SK-N-MC (cell line): ENCODE measurements at regions not wholly inside any gene's neighbourhood (a gene's known extent, or its start where the extent isn't known, plus 50 kb on each side); places are given as distances from the start of the nearest gene placed in this dataset.

Experiments used
- EZH2 ChIP-seq: fragments of 200-600 bp; sonication (generic); IDR thresholded peaks from one replicate; pipeline ENCODE4 v1.6.1; 2017; ENCODE audit warnings: antibody characterized with exemption
- FOXP2 ChIP-seq: optimal IDR thresholded peaks from 2 replicates; pipeline ENCODE3; 2011; ENCODE audit warnings: mild to moderate bottlenecking, moderate library complexity; ENCODE audit not compliant: insufficient read depth; ENCODE audit errors: extremely low read length, control extremely low read depth
- POLR2AphosphoS5 ChIP-seq: IDR thresholded peaks from 2 replicates; pipeline ENCODE4 v1.6.1; 2012; ENCODE audit warnings: mild to moderate bottlenecking, low read depth, low read length, borderline replicate concordance

- no peak for TF ChIP-seq EZH2
- TF ChIP-seq POLR2AphosphoS5: no peak
- TF ChIP-seq FOXP2: no peak
Measured at GRCh38 chr12:70983692-70984091, 63.2 kb upstream of the PTPRR start.
